T-helper 2 cell treated with Interferon-gamma antibody and Interleukin-4, amounts not matched to agents 5 μg/mL and 100 μg/mL, for 36 hours (primary cell): ENCODE measurements at regions not wholly inside any gene's neighbourhood (a gene's known extent, or its start where the extent isn't known, plus 50 kb on each side); places are given as distances from the start of the nearest gene placed in this dataset.

Experiments
- DNase-seq: peaks from one replicate; pipeline ENCODE4 v3.0.0; 2021; ENCODE audit warnings: low spot score
- H3K27ac Mint-ChIP-seq: one replicate; pipeline ENCODE4 v1.8.0; 2021; ENCODE audit warnings: mild to moderate bottlenecking, mixed read lengths
- H3K27me3 Mint-ChIP-seq: one replicate; pipeline ENCODE4 v1.8.0; 2021; ENCODE audit warnings: low read depth, mixed read lengths
- H3K36me3 Mint-ChIP-seq: one replicate; pipeline ENCODE4 v1.8.0; 2021; ENCODE audit warnings: low read depth, mixed read lengths
- H3K4me1 Mint-ChIP-seq: one replicate; pipeline ENCODE4 v1.8.0; 2021; ENCODE audit warnings: low read depth, mixed read lengths
- H3K4me3 Mint-ChIP-seq: one replicate; pipeline ENCODE4 v1.8.0; 2022; ENCODE audit warnings: mild to moderate bottlenecking, moderate library complexity, mixed read lengths
- H3K9me3 Mint-ChIP-seq: one replicate; pipeline ENCODE4 v1.8.0; 2021; ENCODE audit warnings: mixed read lengths

DNA sequence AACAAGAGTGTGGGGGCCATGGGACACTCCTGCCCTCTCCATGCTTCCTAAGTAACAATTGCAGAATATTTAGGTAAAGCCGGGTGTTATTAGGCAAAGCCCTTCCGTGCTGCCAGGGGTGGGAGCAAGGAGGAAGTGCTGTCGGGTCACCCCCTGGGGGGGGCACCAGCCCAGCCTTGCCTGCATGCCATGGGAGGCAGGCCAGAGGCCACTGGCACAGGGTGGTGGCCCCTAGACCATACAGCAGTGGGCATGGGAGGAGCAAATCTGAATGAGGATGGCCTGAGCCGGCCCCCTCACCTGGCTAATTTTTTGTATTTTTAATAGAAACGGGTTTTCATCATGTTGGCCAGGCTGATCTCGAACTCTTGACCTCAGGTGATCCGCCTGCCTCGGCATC lies 355.7 kb upstream of the CDH8 start:
- H3K4me1 Mint-ChIP-seq = no peaks in the 10 kb centered on the region
- H3K27ac Mint-ChIP-seq = no peak overlapping the region
- H3K27me3 Mint-ChIP-seq = no peaks in the 10 kb centered on the region
- DNase-seq = no peak
- H3K9me3 Mint-ChIP-seq = peaks cover 45% of the 10 kb centered on the region
- H3K4me3 Mint-ChIP-seq = no peak overlapping the region
- H3K36me3 Mint-ChIP-seq = no peaks in the 10 kb centered on the region

DNA sequence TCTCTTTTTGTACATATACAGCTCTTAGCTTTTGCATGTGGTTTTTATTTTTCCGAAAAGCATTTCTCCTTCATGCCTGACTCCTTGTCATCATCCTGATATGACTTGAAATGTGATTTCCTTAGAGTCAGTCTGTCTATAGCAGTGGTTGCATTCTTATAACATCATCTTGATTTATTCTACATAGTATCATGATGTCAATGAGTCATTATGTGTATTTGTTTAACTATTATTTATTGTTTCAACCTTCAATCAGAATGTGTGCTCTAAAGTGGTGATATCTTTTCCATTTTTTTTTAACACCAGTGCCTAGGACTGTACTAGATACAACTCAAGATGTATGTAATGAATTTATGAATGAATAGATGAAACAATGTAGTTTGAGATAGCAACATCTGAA lies 354.9 kb upstream of the CDH8 start:
- no peaks in the 10 kb centered on the region for H3K27me3 Mint-ChIP-seq
- peaks cover 45% of the 10 kb centered on the region for H3K9me3 Mint-ChIP-seq
- H3K4me3 Mint-ChIP-seq = no peak overlapping the region
- DNase-seq = no peak
- no peaks in the 10 kb centered on the region for H3K4me1 Mint-ChIP-seq
- no peak overlapping the region for H3K27ac Mint-ChIP-seq
- H3K36me3 Mint-ChIP-seq = no peaks in the 10 kb centered on the region

GRCh38 chr16:62390214-62390613 lies 354.0 kb upstream of the CDH8 start:
- Mint-ChIP-seq H3K4me3 (no peak overlapping the region), H3K4me1 (no peaks in the 10 kb centered on the region), H3K27ac (no peak overlapping the region), H3K36me3 (no peaks in the 10 kb centered on the region), H3K27me3 (no peaks in the 10 kb centered on the region), H3K9me3 (peaks cover 44% of the 10 kb centered on the region)
- DNase-seq = no peak

DNA sequence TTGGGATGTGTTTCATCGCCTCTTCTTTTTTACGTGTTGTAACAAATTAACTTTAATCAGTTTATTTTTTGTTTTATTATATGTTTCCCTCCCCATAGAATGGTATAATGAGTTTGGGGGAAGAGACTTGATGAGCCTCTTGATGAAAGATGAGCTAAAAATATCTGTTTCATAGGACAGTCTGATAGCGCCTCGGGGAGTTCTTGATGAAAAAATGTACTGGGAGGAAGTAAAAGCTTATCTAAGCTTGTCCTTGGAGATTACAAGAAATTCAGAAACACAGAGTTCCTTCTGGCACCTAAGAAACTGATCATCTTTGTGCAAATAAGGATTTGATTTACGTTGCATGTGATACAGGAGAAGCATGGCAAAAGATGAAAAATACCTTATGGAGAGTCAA lies 350.2 kb upstream of the CDH8 start:
- Mint-ChIP-seq H3K27ac (no peak overlapping the region), H3K36me3 (no peaks in the 10 kb centered on the region), H3K27me3 (no peaks in the 10 kb centered on the region), H3K4me1 (no peaks in the 10 kb centered on the region), H3K9me3 (peaks cover 63% of the 10 kb centered on the region), H3K4me3 (no peak overlapping the region)
- DNase-seq = no peak

GRCh38 chr16:62383941-62384340 lies 347.7 kb upstream of the CDH8 start:
- Mint-ChIP-seq H3K36me3 (no peaks in the 10 kb centered on the region), H3K9me3 (peaks cover 54% of the 10 kb centered on the region), H3K27ac (no peak overlapping the region), H3K4me3 (no peak overlapping the region), H3K27me3 (no peaks in the 10 kb centered on the region), H3K4me1 (no peaks in the 10 kb centered on the region)
- DNase-seq = no peak

GRCh38 chr16:62370445-62370844 lies 334.2 kb upstream of the CDH8 start:
- no peaks in the 10 kb centered on the region for H3K27me3 Mint-ChIP-seq
- no peaks in the 10 kb centered on the region for H3K4me1 Mint-ChIP-seq
- no peaks in the 10 kb centered on the region for H3K36me3 Mint-ChIP-seq
- no peak overlapping the region for H3K27ac Mint-ChIP-seq
- no peak overlapping the region for H3K4me3 Mint-ChIP-seq
- no peak for DNase-seq
- H3K9me3 Mint-ChIP-seq = peaks cover 47% of the 10 kb centered on the region

GRCh38 chr16:62363501-62363900 lies 327.3 kb upstream of the CDH8 start:
- no peaks in the 10 kb centered on the region for H3K4me1 Mint-ChIP-seq
- H3K27ac Mint-ChIP-seq = no peak overlapping the region
- no peak overlapping the region for H3K4me3 Mint-ChIP-seq
- DNase-seq = no peak
- H3K9me3 Mint-ChIP-seq = peaks cover 59% of the 10 kb centered on the region
- no peaks in the 10 kb centered on the region for H3K27me3 Mint-ChIP-seq
- H3K36me3 Mint-ChIP-seq = no peaks in the 10 kb centered on the region

DNA sequence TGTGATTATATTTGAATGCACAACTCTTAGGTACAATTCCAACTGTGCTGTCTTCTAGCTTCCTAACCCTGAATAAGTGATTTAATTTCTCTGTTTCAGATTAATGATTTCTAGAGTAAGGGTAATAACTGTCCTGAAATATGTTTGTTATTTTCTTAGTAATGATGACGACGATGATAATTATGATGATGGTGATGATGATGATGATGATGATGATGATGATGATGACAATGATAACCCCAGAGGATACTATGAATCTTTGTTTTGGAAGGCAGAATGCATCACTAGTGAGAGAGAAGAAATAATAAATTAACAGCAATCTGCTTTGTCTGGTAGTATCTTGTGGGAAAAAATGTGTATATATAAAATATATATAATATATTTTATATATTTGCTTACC lies 317.1 kb upstream of the CDH8 start:
- no peak overlapping the region for H3K27ac Mint-ChIP-seq
- no peaks in the 10 kb centered on the region for H3K4me1 Mint-ChIP-seq
- no peak overlapping the region for H3K4me3 Mint-ChIP-seq
- peaks cover 24% of the 10 kb centered on the region for H3K9me3 Mint-ChIP-seq
- no peak for DNase-seq
- no peaks in the 10 kb centered on the region for H3K27me3 Mint-ChIP-seq
- no peaks in the 10 kb centered on the region for H3K36me3 Mint-ChIP-seq

DNA sequence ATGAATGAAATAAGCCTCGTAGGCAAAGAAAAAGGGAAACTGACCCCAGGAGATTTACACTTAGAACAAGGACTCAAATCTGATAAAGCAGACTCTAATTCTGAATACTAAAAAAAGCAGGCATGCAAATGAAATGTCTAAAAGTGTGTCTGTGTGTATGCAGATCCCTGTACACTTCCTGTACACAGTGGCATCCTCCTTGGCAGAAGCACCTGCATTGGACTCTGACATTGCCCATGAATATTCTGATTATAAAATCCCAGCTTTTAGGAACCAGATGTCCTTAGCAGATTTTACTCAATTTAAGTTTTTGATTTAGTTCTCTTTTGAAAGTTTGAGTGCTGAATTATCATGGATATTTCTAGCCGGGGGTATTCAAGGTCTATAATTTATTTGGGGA lies 306.0 kb upstream of the CDH8 start:
- Mint-ChIP-seq H3K36me3 (no peaks in the 10 kb centered on the region), H3K4me1 (no peaks in the 10 kb centered on the region), H3K4me3 (no peak overlapping the region), H3K27me3 (no peaks in the 10 kb centered on the region), H3K27ac (no peak overlapping the region), H3K9me3 (peaks cover 37% of the 10 kb centered on the region)
- no peak for DNase-seq

GRCh38 chr16:62335356-62335755 lies 299.1 kb upstream of the CDH8 start:
- H3K27ac Mint-ChIP-seq = no peak overlapping the region
- H3K27me3 Mint-ChIP-seq = no peaks in the 10 kb centered on the region
- DNase-seq = no peak
- no peaks in the 10 kb centered on the region for H3K4me1 Mint-ChIP-seq
- H3K9me3 Mint-ChIP-seq = peaks cover 22% of the 10 kb centered on the region
- H3K4me3 Mint-ChIP-seq = no peak overlapping the region
- no peaks in the 10 kb centered on the region for H3K36me3 Mint-ChIP-seq

DNA sequence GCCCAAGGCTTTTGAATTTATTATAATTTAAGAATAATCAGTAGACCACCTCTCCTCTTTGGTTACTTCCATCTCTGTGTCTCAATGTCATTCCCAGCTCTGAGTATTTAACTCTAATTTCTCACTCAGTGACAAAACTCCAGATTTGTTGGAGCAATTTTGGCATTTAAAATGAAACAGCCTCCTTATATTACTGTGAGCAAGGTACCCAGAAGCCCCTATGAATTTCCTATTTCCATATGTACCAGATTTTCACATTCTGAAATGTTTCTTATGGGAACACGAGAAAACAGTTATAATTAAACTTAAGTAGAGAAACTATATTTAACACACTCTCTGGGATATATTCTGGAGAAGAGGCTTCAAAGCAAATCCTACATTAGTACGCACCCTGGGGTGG lies 285.4 kb upstream of the CDH8 start:
- no peaks in the 10 kb centered on the region for H3K27me3 Mint-ChIP-seq
- H3K9me3 Mint-ChIP-seq = peaks cover 55% of the 10 kb centered on the region
- H3K4me1 Mint-ChIP-seq = no peaks in the 10 kb centered on the region
- H3K36me3 Mint-ChIP-seq = no peaks in the 10 kb centered on the region
- DNase-seq = no peak
- no peak overlapping the region for H3K27ac Mint-ChIP-seq
- no peak overlapping the region for H3K4me3 Mint-ChIP-seq

DNA sequence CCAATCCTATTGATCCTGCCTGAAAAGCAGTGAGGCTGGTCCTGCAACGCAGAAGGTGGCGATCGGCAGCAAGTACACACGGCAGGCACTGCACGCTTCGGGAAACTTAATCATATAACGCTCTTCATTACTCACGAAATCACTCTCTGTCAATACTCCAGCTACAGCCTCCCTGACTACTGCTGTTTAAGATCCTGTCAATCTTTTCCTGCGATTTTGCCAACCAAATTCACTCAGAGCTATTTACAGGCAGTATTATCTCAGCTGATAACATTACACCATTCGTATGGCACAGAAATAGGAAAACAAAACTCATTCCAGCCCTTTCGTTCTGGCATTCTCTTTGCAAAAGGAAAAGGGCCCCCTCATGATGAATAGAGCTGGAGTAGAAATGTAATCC lies 262.4 kb upstream of the CDH8 start:
- Mint-ChIP-seq H3K36me3 (no peaks in the 10 kb centered on the region), H3K27ac (no peak overlapping the region), H3K4me1 (no peaks in the 10 kb centered on the region), H3K4me3 (no peak overlapping the region), H3K9me3 (peaks cover 61% of the 10 kb centered on the region), H3K27me3 (no peaks in the 10 kb centered on the region)
- DNase-seq = no peak

- H3K9me3 Mint-ChIP-seq = peaks cover 56% of the 10 kb centered on the region
- DNase-seq = no peak
- H3K4me3 Mint-ChIP-seq = no peak overlapping the region
- H3K27me3 Mint-ChIP-seq = no peaks in the 10 kb centered on the region
- H3K36me3 Mint-ChIP-seq = no peaks in the 10 kb centered on the region
- H3K27ac Mint-ChIP-seq = no peak overlapping the region
- no peaks in the 10 kb centered on the region for H3K4me1 Mint-ChIP-seq
Measured at GRCh38 chr16:62294213-62294972, 258.2 kb upstream of the CDH8 start.

DNA sequence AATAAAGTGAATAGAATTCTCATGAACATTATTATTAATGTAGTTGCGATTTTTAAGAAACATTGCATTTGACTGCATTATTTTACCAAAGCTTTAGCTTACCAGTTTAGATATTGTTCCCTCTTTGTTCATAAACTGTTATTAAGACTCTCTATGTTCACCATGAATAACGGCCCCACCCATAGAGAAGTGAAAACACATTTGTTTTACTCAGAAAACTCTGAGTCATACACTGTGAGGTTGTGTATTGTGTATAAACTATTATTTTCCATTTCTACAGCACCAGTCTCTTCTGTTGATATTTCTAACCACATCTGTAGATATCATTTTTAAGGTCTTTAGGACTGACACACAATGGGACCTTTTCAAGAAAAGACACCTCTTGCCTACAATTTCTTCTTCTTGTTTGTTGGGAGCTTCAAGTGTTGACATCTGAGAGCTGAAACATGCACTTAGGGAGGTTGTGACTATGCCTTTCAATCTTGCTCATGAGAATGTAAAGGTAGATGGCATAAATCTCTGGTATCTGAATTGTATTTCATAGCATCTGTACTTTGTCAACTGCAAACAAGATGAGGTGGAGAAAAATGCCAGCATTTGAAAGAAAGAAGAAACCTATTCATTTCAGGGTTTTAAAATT lies 252.9 kb upstream of the CDH8 start:
- Mint-ChIP-seq H3K9me3 (peaks cover 42% of the 10 kb centered on the region), H3K27me3 (no peaks in the 10 kb centered on the region), H3K4me1 (no peaks in the 10 kb centered on the region), H3K36me3 (peaks cover 1% of the 10 kb centered on the region), H3K27ac (no peak overlapping the region), H3K4me3 (no peak overlapping the region)
- no peak for DNase-seq

DNA sequence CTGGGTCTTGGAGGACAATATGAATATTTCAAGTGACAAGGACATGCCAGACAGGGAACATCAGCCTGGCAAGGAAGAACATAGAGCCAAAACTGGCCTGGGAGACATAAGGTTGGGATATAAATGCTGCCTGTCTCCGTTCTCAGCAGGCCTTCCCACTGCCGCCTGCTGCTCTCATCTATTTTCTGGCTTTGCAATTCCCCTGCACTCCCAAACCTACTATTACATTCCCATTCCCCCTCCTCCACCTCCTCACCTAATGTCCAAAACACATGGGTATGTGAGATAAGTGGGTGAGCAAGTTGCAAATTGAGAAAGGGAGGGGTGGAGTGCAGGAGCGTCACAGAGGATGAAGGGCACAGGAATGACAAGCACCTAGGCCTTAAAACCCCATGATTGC lies 244.3 kb upstream of the CDH8 start:
- H3K4me1 Mint-ChIP-seq = no peaks in the 10 kb centered on the region
- peaks cover 31% of the 10 kb centered on the region for H3K9me3 Mint-ChIP-seq
- no peak overlapping the region for H3K27ac Mint-ChIP-seq
- H3K27me3 Mint-ChIP-seq = no peaks in the 10 kb centered on the region
- no peak for DNase-seq
- H3K4me3 Mint-ChIP-seq = no peak overlapping the region
- H3K36me3 Mint-ChIP-seq = no peaks in the 10 kb centered on the region
